AG20443 (cell line): ENCODE measurements at regions not wholly inside any gene's neighbourhood (a gene's known extent, or its start where the extent isn't known, plus 50 kb on each side); places are given as distances from the start of the nearest gene placed in this dataset.
"Not testable (repeated sequence)": the region's sequence is repeated elsewhere in the genome, so short reads cannot be mapped to it uniquely, and the experiment has no call there.

Source experiments
- DNase-seq: peaks from one replicate; pipeline ENCODE4 v3.0.0; 2012; ENCODE audit warnings: low spot score, mixed read lengths

- DNase-seq: no peak
These were observed 309.2 kb upstream of the CCL2 start for GRCh38 chr17:33945646-33946546.

- no peak for DNase-seq
These were observed 307.3 kb upstream of the CCL2 start for GRCh38 chr17:33947762-33948161.

- no peak for DNase-seq
These were observed 306.8 kb upstream of the CCL2 start for GRCh38 chr17:33948309-33948708.

- no peak for DNase-seq
These were observed 306.0 kb upstream of the CCL2 start for GRCh38 chr17:33949100-33949499.

- no peak for DNase-seq
These were observed 305.0 kb upstream of the CCL2 start for GRCh38 chr17:33950061-33950460.

- no peak for DNase-seq
These were observed 302.7 kb upstream of the CCL2 start for GRCh38 chr17:33952425-33952824.

- DNase-seq: no peak
These were observed 300.5 kb upstream of the CCL2 start for GRCh38 chr17:33954597-33954996.

- no peak for DNase-seq
These were observed 299.6 kb upstream of the CCL2 start for GRCh38 chr17:33955461-33955860.

GRCh38 chr17:33959098-33959497, 296.0 kb upstream of the CCL2 start:
- DNase-seq: not testable (repeated sequence)

GRCh38 chr17:33962857-33963655, 292.0 kb upstream of the CCL2 start:
- no peak for DNase-seq

GRCh38 chr17:33964344-33964979, 290.6 kb upstream of the CCL2 start:
- DNase-seq: no peak

- DNase-seq: no peak
These were observed 288.6 kb upstream of the CCL2 start for GRCh38 chr17:33966410-33967059.

GRCh38 chr17:33967608-33968349, 287.3 kb upstream of the CCL2 start:
- no peak for DNase-seq

- no peak for DNase-seq
These were observed 286.6 kb upstream of the CCL2 start for GRCh38 chr17:33968350-33969044.

GRCh38 chr17:33970279-33970678, 284.8 kb upstream of the CCL2 start:
- no peak for DNase-seq

GRCh38 chr17:33972763-33973162, 282.3 kb upstream of the CCL2 start:
- no peak for DNase-seq

- no peak for DNase-seq
These were observed 281.6 kb upstream of the CCL2 start for GRCh38 chr17:33973491-33973890.

GRCh38 chr17:33974276-33974675, 280.8 kb upstream of the CCL2 start:
- DNase-seq: no peak

- DNase-seq: no peak
These were observed 278.3 kb upstream of the CCL2 start for GRCh38 chr17:33976831-33977230.

GRCh38 chr17:33977729-33978514, 277.2 kb upstream of the CCL2 start:
- no peak for DNase-seq
